Activated naive CD8-positive, alpha-beta T cell treated with anti-CD3 and anti-CD28 coated beads, Interleukin-2, amount 10 ng/mL, durations not matched to agents 7 days and 5 days (primary cell): ENCODE measurements at regions not wholly inside any gene's neighbourhood (a gene's known extent, or its start where the extent isn't known, plus 50 kb on each side); places are given as distances from the start of the nearest gene placed in this dataset.

Source experiments
- ATAC-seq: fragments of 150-1000 bp; cut with Tn5 transposase; one replicate; pipeline ENCODE4 v1.10.0; 2021; ENCODE audit warnings: low read depth, moderate library complexity
- POLR2A ChIA-PET: fragments of 350-600 bp; sonication (Branson Sonifier 250); formaldehyde crosslinking; loops from one replicate; lab custom pipeline; 2021; ENCODE audit warnings: antibody characterized with exemption; lab: Charles Lee
- DNase-seq: peaks from one replicate; pipeline ENCODE4 v3.0.0; 2021
- H3K27ac Mint-ChIP-seq: one replicate; pipeline ENCODE4 v1.8.0; 2022; ENCODE audit warnings: mild to moderate bottlenecking, mixed read lengths
- H3K27me3 Mint-ChIP-seq: one replicate; pipeline ENCODE4 v1.8.0; 2022; ENCODE audit warnings: mild to moderate bottlenecking, moderate library complexity, mixed read lengths
- H3K36me3 Mint-ChIP-seq: one replicate; pipeline ENCODE4 v1.8.0; 2021; ENCODE audit warnings: mild to moderate bottlenecking, mixed read lengths
- H3K4me1 Mint-ChIP-seq: one replicate; pipeline ENCODE4 v1.8.0; 2021; ENCODE audit warnings: mixed read lengths
- H3K4me3 Mint-ChIP-seq: one replicate; pipeline ENCODE4 v1.8.0; 2022; ENCODE audit warnings: mild to moderate bottlenecking, moderate library complexity, mixed read lengths
- H3K9me3 Mint-ChIP-seq: one replicate; pipeline ENCODE4 v1.8.0; 2021; ENCODE audit warnings: mixed read lengths

- Mint-ChIP-seq H3K27me3 (peaks cover 13% of the 10 kb centered on the region), H3K9me3 (no peaks in the 10 kb centered on the region), H3K36me3 (no peaks in the 10 kb centered on the region), H3K4me3 (no peak overlapping the region), H3K4me1 (peaks cover 5% of the 10 kb centered on the region), H3K27ac (no peak overlapping the region)
- DNase-seq, result no peak
- POLR2A ChIA-PET, result no interaction called here
- no peak for ATAC-seq
Measured at GRCh38 chr22:22761963-22762772, 117.8 kb downstream of the GGTLC2 start.

- H3K27ac Mint-ChIP-seq, result no peak overlapping the region
- no peak overlapping the region for H3K4me3 Mint-ChIP-seq
- POLR2A ChIA-PET, result no interaction called here
Measured at GRCh38 chr22:22763512-22763911, 119.1 kb downstream of the GGTLC2 start.

GRCh38 chr22:22764085-22764484 lies 119.7 kb downstream of the GGTLC2 start:
- POLR2A ChIA-PET, result no interaction called here
- Mint-ChIP-seq H3K27ac (no peak overlapping the region), H3K36me3 (no peaks in the 10 kb centered on the region), H3K4me3 (no peak overlapping the region), H3K9me3 (no peaks in the 10 kb centered on the region), H3K27me3 (peaks cover 20% of the 10 kb centered on the region), H3K4me1 (peaks cover 5% of the 10 kb centered on the region)
- ATAC-seq, result no peak
- DNase-seq, result no peak

More at GRCh38 chr22:22763512-22763911, 119.1 kb downstream of the GGTLC2 start:
- no peaks in the 10 kb centered on the region for H3K36me3 Mint-ChIP-seq
- DNase-seq (no peak), ATAC-seq (no peak)
- H3K27me3 Mint-ChIP-seq, result peaks cover 14% of the 10 kb centered on the region
- H3K4me1 Mint-ChIP-seq, result peaks cover 5% of the 10 kb centered on the region
- no peaks in the 10 kb centered on the region for H3K9me3 Mint-ChIP-seq

GRCh38 chr22:22767876-22768602 lies 119.6 kb upstream of the IGLL5 start:
- DNase-seq (no peak), ATAC-seq (no peak)
- H3K4me1 Mint-ChIP-seq, result no peaks in the 10 kb centered on the region
- peaks cover 23% of the 10 kb centered on the region for H3K27me3 Mint-ChIP-seq
- H3K9me3 Mint-ChIP-seq, result no peaks in the 10 kb centered on the region
- H3K4me3 Mint-ChIP-seq, result no peak overlapping the region
- no peak overlapping the region for H3K27ac Mint-ChIP-seq
- POLR2A ChIA-PET, result no interaction called here
- no peaks in the 10 kb centered on the region for H3K36me3 Mint-ChIP-seq

- H3K4me3 Mint-ChIP-seq, result no peak overlapping the region
- POLR2A ChIA-PET, result no interaction called here
- DNase-seq, result no peak
- peaks cover 23% of the 10 kb centered on the region for H3K27me3 Mint-ChIP-seq
- no peak overlapping the region for H3K27ac Mint-ChIP-seq
- no peaks in the 10 kb centered on the region for H3K36me3 Mint-ChIP-seq
- H3K9me3 Mint-ChIP-seq, result no peaks in the 10 kb centered on the region
- no peak for ATAC-seq
- no peaks in the 10 kb centered on the region for H3K4me1 Mint-ChIP-seq
Measured at GRCh38 chr22:22768885-22769284, 118.7 kb upstream of the IGLL5 start.

- DNase-seq (no peak), ATAC-seq (no peak)
- Mint-ChIP-seq H3K27ac (no peak overlapping the region), H3K4me1 (no peaks in the 10 kb centered on the region), H3K27me3 (peaks cover 24% of the 10 kb centered on the region), H3K4me3 (no peak overlapping the region), H3K9me3 (no peaks in the 10 kb centered on the region), H3K36me3 (no peaks in the 10 kb centered on the region)
- POLR2A ChIA-PET, result no interaction called here
Measured at GRCh38 chr22:22769434-22770279, 118.0 kb upstream of the IGLL5 start.

GRCh38 chr22:22770280-22770871 lies 117.2 kb upstream of the IGLL5 start:
- no peaks in the 10 kb centered on the region for H3K9me3 Mint-ChIP-seq
- no peak for ATAC-seq
- H3K27ac Mint-ChIP-seq, result no peak overlapping the region
- no peaks in the 10 kb centered on the region for H3K4me1 Mint-ChIP-seq
- peak; percentile 58 for DNase-seq
- H3K36me3 Mint-ChIP-seq, result no peaks in the 10 kb centered on the region
- POLR2A ChIA-PET, result no interaction called here
- H3K27me3 Mint-ChIP-seq, result peaks cover 27% of the 10 kb centered on the region
- no peak overlapping the region for H3K4me3 Mint-ChIP-seq

- no peak overlapping the region for H3K27ac Mint-ChIP-seq
- H3K9me3 Mint-ChIP-seq, result no peaks in the 10 kb centered on the region
- DNase-seq (no peak), ATAC-seq (no peak)
- H3K27me3 Mint-ChIP-seq, result peaks cover 30% of the 10 kb centered on the region
- H3K4me1 Mint-ChIP-seq, result no peaks in the 10 kb centered on the region
- H3K36me3 Mint-ChIP-seq, result no peaks in the 10 kb centered on the region
- POLR2A ChIA-PET, result no interaction called here
- H3K4me3 Mint-ChIP-seq, result no peak overlapping the region
Measured at GRCh38 chr22:22770881-22771280, 116.7 kb upstream of the IGLL5 start.

- Mint-ChIP-seq H3K27ac (no peak overlapping the region), H3K9me3 (no peaks in the 10 kb centered on the region)
- POLR2A ChIA-PET, result no interaction called here
Measured at GRCh38 chr22:22771696-22772377, 115.8 kb upstream of the IGLL5 start.

GRCh38 chr22:22772396-22772795 lies 115.2 kb upstream of the IGLL5 start:
- Mint-ChIP-seq H3K4me3 (no peak overlapping the region), H3K27ac (no peak overlapping the region), H3K4me1 (no peaks in the 10 kb centered on the region), H3K9me3 (no peaks in the 10 kb centered on the region), H3K36me3 (no peaks in the 10 kb centered on the region), H3K27me3 (peaks cover 28% of the 10 kb centered on the region)
- POLR2A ChIA-PET, result no interaction called here
- ATAC-seq, result no peak
- DNase-seq, result no peak

More at GRCh38 chr22:22771696-22772377, 115.8 kb upstream of the IGLL5 start:
- DNase-seq (no peak), ATAC-seq (no peak)
- Mint-ChIP-seq H3K36me3 (no peaks in the 10 kb centered on the region), H3K27me3 (peaks cover 25% of the 10 kb centered on the region), H3K4me3 (no peak overlapping the region), H3K4me1 (no peaks in the 10 kb centered on the region)

GRCh38 chr22:22772883-22773282 lies 114.7 kb upstream of the IGLL5 start:
- Mint-ChIP-seq H3K27ac (no peak overlapping the region), H3K9me3 (no peaks in the 10 kb centered on the region), H3K36me3 (no peaks in the 10 kb centered on the region), H3K4me1 (no peaks in the 10 kb centered on the region), H3K27me3 (peaks cover 30% of the 10 kb centered on the region), H3K4me3 (no peak overlapping the region)
- ATAC-seq (no peak), DNase-seq (no peak)
- POLR2A ChIA-PET, result no interaction called here

GRCh38 chr22:22773427-22773826 lies 114.2 kb upstream of the IGLL5 start:
- Mint-ChIP-seq H3K27ac (no peak overlapping the region), H3K4me1 (no peaks in the 10 kb centered on the region), H3K27me3 (peaks cover 31% of the 10 kb centered on the region), H3K4me3 (no peak overlapping the region), H3K9me3 (no peaks in the 10 kb centered on the region), H3K36me3 (no peaks in the 10 kb centered on the region)
- POLR2A ChIA-PET, result no interaction called here
- ATAC-seq (no peak), DNase-seq (no peak)
